Neural cell (in vitro differentiated cells): ENCODE measurements at regions not wholly inside any gene's neighbourhood (a gene's known extent, or its start where the extent isn't known, plus 50 kb on each side); places are given as distances from the start of the nearest gene placed in this dataset.

ENCODE experiments used
- CTCF ChIP-seq: fragments of 450-650 bp; IDR thresholded peaks from 2 replicates; pipeline ENCODE4 v1.5.1; 2014; ENCODE audit warnings: antibody characterized with exemption, mild to moderate bottlenecking, moderate library complexity; ENCODE audit not compliant: poor library complexity, severe bottlenecking
- EZH2 ChIP-seq: fragments of 200-600, 300-800 bp; shearing (Covaris generic), sonication (generic); IDR thresholded peaks from 2 replicates; pipeline ENCODE4 v1.6.1; 2014; ENCODE audit warnings: antibody characterized with exemption, low read length, borderline replicate concordance, mild to moderate bottlenecking; ENCODE audit not compliant: insufficient read depth, poor library complexity, severe bottlenecking
- POLR2AphosphoS5 ChIP-seq: IDR thresholded peaks from 2 replicates; pipeline ENCODE4 v1.6.1; 2012
- REST ChIP-seq: IDR thresholded peaks from 2 replicates; pipeline ENCODE4 v1.6.1; 2012; ENCODE audit warnings: borderline replicate concordance

- TF ChIP-seq CTCF = no peak
- no peak for TF ChIP-seq EZH2
- no peak for TF ChIP-seq REST
- TF ChIP-seq POLR2AphosphoS5 = no peak
Measured at GRCh38 chr5:27093279-27093678, 54.9 kb upstream of the CDH9 start.
